Mesothelial cell of epicardium (in vitro differentiated cells): ENCODE measurements at regions not wholly inside any gene's neighbourhood (a gene's known extent, or its start where the extent isn't known, plus 50 kb on each side); places are given as distances from the start of the nearest gene placed in this dataset.

ENCODE experiments used
- DNase-seq, 2 experiments: peaks; one replicate each; pipeline ENCODE4 v3.0.0; 2021; ENCODE audit warnings: low spot score in 2 of 2; ENCODE audit not compliant: unreplicated experiment in 2 of 2
- H3K27ac Mint-ChIP-seq: 2 replicates; pipeline ENCODE4 v1.8.0; 2021; ENCODE audit warnings: mixed read lengths
- H3K27me3 Mint-ChIP-seq: 2 replicates; pipeline ENCODE4 v1.8.0; 2021; ENCODE audit warnings: low read depth, mixed read lengths
- H3K36me3 Mint-ChIP-seq: 2 replicates; pipeline ENCODE4 v1.8.0; 2021; ENCODE audit warnings: mixed read lengths
- H3K4me1 Mint-ChIP-seq: 2 replicates; pipeline ENCODE4 v1.8.0; 2021; ENCODE audit warnings: mixed read lengths
- H3K4me3 Mint-ChIP-seq: 2 replicates; pipeline ENCODE4 v1.8.0; 2021; ENCODE audit warnings: mild to moderate bottlenecking, moderate library complexity, mixed read lengths
- H3K9me3 Mint-ChIP-seq: 2 replicates; pipeline ENCODE4 v1.8.0; 2021; ENCODE audit warnings: mixed read lengths
- TF ChIP-seq, protein P1 (sequence below): fragments of 200-600 bp; sonication (generic); IDR thresholded peaks from one replicate; pipeline ENCODE4 v1.5.0; 2021; ENCODE audit warnings: antibody characterized with exemption; ENCODE audit not compliant: unreplicated experiment

DNA sequence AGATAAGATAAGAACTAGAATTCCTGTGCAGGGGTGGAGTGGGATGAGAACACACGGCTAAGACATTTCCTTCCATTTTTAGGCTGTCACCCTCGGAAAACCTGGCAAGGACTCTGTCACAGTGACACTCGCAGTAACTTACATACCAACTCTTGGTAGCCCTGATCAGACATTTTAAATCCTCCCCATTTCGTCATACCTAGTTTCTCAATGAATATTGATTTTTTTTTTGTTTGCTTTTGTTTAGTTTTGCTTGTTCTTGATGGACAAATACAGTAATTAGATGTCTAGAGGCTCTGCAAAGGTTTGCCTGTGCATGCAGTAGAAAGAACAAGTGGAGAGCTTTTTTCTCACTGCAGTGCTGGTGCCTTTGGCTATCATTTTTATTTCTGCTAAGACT is 213.0 kb upstream of the FAM83B start:
- Mint-ChIP-seq H3K4me3 (no peak overlapping the region), H3K27ac (no peak overlapping the region), H3K9me3 (no peaks in the 10 kb centered on the region)

DNA sequence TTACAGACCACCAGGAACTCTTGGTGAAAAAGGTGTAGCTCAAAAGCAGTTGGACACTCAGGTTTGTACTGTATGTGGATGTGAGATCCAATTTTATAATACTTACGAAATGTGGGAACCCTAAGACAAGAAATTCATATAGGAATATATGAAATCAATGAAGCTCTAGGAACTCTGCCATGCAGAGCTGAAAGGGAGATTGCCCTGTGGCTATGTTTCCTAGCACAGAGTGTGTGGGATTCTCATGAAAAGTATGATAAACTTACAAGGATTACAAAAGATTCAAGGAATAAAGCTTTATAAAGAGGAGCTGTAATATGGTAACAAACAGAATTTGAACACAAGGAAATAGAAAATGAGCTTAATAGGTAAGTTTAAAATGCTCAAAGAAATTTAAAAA is 205.7 kb upstream of the FAM83B start:
- Mint-ChIP-seq H3K9me3 (no peaks in the 10 kb centered on the region), H3K27me3 (no peaks in the 10 kb centered on the region)

More for the DNA sequence above, 213.0 kb upstream of the FAM83B start:
- TF ChIP-seq, protein P1, sequence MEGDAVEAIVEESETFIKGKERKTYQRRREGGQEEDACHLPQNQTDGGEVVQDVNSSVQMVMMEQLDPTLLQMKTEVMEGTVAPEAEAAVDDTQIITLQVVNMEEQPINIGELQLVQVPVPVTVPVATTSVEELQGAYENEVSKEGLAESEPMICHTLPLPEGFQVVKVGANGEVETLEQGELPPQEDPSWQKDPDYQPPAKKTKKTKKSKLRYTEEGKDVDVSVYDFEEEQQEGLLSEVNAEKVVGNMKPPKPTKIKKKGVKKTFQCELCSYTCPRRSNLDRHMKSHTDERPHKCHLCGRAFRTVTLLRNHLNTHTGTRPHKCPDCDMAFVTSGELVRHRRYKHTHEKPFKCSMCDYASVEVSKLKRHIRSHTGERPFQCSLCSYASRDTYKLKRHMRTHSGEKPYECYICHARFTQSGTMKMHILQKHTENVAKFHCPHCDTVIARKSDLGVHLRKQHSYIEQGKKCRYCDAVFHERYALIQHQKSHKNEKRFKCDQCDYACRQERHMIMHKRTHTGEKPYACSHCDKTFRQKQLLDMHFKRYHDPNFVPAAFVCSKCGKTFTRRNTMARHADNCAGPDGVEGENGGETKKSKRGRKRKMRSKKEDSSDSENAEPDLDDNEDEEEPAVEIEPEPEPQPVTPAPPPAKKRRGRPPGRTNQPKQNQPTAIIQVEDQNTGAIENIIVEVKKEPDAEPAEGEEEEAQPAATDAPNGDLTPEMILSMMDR: no peak
- no peak for DNase-seq
- H3K27me3 Mint-ChIP-seq: no peaks in the 10 kb centered on the region
- peaks cover 2% of the 10 kb centered on the region for H3K4me1 Mint-ChIP-seq
- H3K36me3 Mint-ChIP-seq: no peaks in the 10 kb centered on the region

DNA sequence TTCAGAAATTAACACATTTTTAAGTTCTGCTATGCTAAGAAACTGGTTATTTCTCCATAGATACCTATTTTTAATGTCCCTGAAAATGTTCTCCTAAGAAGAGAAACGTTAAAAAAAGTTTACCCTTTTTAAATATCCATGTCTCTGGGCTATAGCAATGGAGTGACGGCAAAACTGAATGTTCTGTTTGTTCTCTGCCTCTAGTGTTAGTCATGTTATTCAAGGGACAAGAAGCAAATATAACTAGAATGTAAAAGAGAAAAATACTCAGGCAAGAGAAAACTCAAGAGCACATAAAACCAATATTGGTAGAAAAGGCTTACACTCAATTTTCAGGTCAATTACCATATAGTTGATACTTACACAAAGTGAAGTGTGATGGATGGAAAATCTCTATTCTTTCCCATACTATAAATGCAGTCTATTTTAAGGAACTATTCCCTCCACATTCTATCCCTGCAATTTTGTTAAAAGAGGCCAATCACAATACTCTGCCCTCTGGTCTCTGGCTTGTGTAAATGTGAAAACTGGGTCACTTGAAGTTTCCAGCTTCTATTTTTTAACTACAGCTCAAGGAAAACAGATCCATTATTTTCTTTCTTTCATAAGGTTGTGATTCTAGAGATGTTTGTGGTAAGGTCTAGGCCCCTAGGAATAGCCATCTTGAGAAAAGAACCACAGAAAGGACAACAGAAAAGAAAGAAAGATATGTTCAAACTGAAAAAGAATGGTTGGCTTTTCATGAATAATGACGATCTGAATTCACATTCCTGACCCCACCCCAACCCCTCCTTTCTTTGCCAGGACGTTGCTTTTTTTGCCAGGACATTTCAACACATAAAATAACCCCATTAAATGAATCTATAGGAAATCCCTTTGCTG is 200.3 kb upstream of the FAM83B start:
- no peak overlapping the region for H3K27ac Mint-ChIP-seq
- no peak overlapping the region for H3K4me3 Mint-ChIP-seq
- DNase-seq: no peak
- no peaks in the 10 kb centered on the region for H3K27me3 Mint-ChIP-seq
- H3K36me3 Mint-ChIP-seq: no peaks in the 10 kb centered on the region
- TF ChIP-seq, protein P1: no peak
- no peaks in the 10 kb centered on the region for H3K9me3 Mint-ChIP-seq
- no peaks in the 10 kb centered on the region for H3K4me1 Mint-ChIP-seq

More for the DNA sequence above, 205.7 kb upstream of the FAM83B start:
- H3K4me3 Mint-ChIP-seq: no peak overlapping the region
- DNase-seq: no peak
- no peak overlapping the region for H3K27ac Mint-ChIP-seq
- H3K4me1 Mint-ChIP-seq: peaks cover 2% of the 10 kb centered on the region
- TF ChIP-seq, protein P1: no peak
- no peaks in the 10 kb centered on the region for H3K36me3 Mint-ChIP-seq

DNA sequence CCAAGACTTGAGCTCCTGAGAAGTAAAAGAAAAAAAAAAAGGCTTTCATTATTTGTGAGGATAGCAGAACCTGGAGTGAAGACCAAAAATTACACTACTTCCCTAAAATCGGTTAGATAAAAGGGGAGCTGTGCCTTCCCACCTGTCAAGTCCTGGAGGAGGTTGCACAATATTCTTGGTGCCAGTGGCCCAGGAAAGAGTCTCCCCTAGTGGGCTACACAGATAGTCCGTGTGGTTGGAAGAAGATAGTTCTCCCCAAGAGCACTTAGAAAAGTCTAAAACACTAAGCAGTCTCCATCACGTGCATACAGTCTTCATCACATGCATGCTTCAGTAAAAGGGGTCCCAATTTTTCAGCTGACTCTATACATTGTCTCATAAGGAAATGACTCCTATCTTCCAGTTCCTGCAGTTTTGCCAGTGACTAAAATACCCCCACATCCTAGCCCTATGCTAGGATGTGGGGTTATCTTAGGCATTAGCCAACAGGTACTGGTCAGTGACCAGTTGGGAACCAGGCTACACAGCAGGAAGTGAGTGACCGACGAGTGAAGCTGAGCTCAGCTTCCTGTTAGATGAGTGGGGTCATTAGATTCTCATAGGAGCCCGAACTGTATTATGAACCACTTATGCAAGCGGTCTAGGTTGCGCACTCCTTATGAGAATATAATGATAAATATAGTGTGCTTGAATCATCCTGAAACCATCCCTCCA is 199.5 kb upstream of the FAM83B start:
- H3K36me3 Mint-ChIP-seq: no peaks in the 10 kb centered on the region
- no peaks in the 10 kb centered on the region for H3K27me3 Mint-ChIP-seq
- H3K9me3 Mint-ChIP-seq: no peaks in the 10 kb centered on the region
- H3K4me3 Mint-ChIP-seq: no peak overlapping the region
- H3K4me1 Mint-ChIP-seq: no peaks in the 10 kb centered on the region
- H3K27ac Mint-ChIP-seq: no peak overlapping the region
- TF ChIP-seq, protein P1: no peak
- no peak for DNase-seq

DNA sequence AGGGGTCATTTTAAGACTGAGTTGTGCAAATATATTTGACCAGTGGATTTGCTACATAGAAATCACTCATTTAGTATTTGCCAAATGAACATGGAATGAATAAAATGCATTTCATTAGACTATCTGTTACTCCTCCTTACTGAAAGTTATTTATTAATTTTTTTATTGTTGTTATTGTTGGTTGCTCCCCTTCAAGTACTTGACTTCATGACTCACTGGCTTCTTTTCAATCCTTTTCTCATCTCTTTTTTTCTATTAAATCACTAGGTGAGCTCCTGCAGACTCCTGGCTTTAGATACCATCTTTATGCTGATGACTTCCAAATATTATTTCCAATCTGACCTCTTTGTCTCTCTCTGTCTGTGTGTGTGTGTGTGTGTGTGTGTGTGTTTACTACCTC is 192.2 kb upstream of the FAM83B start:
- Mint-ChIP-seq H3K27ac (no peak overlapping the region), H3K4me3 (no peak overlapping the region), H3K9me3 (no peaks in the 10 kb centered on the region), H3K36me3 (no peaks in the 10 kb centered on the region), H3K27me3 (no peaks in the 10 kb centered on the region), H3K4me1 (peaks cover 4% of the 10 kb centered on the region)
- DNase-seq: no peak
- TF ChIP-seq, protein P1: no peak
